Right lobe of liver (tissue), 4 donors: ENCODE measurements at regions not wholly inside any gene's neighbourhood (a gene's known extent, or its start where the extent isn't known, plus 50 kb on each side); places are given as distances from the start of the nearest gene placed in this dataset.

Experiments
- POLR2A ChIP-seq: fragments of 450-650 bp; IDR thresholded peaks from one replicate; pipeline ENCODE4 v1.6.1; 2017; ENCODE audit warnings: antibody characterized with exemption, mild to moderate bottlenecking
- TF ChIP-seq, protein P1 (sequence below), 4 donors: fragments of 200-600 bp in 3 of 4; fragments of 450-650 bp in 1 of 4; IDR thresholded peaks; one replicate each; pipeline versions ENCODE4 v1.5.1 to v1.8.0; 2016 to 2022; ENCODE audit warnings: antibody characterized with exemption in 4 of 4, mild to moderate bottlenecking in 2 of 4
- donor health status: DM: no; HTN: no; CAD: no.
- donor health status: DM: no; HTN: no; CAD: no.
- donor health status: DM: no; HTN: yes; CAD: no.

DNA sequence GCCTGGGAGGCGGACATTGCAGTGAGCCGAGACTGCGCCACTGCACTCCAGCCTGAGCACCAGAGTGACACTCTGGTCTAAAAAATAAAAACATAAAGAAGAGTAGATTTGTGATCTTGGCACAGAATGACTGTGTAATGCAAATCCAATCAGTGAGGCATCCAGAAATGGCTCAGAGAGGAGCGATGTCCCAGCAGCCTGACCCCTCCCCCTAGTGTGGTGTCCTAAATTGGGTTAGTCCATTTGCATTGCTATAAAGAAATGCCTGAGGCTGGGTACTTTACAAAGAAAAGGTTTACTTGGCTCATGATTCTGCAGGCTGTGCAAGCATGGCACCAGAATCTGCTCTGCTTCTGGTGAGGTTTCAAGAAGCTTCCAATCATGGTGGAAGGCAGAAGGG, 59.1 kb upstream of the ZNF30 start:
- TF ChIP-seq, protein P1, sequence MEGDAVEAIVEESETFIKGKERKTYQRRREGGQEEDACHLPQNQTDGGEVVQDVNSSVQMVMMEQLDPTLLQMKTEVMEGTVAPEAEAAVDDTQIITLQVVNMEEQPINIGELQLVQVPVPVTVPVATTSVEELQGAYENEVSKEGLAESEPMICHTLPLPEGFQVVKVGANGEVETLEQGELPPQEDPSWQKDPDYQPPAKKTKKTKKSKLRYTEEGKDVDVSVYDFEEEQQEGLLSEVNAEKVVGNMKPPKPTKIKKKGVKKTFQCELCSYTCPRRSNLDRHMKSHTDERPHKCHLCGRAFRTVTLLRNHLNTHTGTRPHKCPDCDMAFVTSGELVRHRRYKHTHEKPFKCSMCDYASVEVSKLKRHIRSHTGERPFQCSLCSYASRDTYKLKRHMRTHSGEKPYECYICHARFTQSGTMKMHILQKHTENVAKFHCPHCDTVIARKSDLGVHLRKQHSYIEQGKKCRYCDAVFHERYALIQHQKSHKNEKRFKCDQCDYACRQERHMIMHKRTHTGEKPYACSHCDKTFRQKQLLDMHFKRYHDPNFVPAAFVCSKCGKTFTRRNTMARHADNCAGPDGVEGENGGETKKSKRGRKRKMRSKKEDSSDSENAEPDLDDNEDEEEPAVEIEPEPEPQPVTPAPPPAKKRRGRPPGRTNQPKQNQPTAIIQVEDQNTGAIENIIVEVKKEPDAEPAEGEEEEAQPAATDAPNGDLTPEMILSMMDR (IDR thresholded peaks at IDR 0.05) = no peak
- no peak for TF ChIP-seq POLR2A
